Transverse colon (tissue), 4 donors: ENCODE measurements at regions not wholly inside any gene's neighbourhood (a gene's known extent, or its start where the extent isn't known, plus 50 kb on each side); places are given as distances from the start of the nearest gene placed in this dataset.

Experiments
- CTCF ChIP-seq, 5 experiments: fragments of 200-600 bp in 3 of 5; fragments of 450-650 bp in 2 of 5; sonication (generic) in 3 of 5; IDR thresholded peaks; 1 replicate in 2 of 5; 2 replicates in 3 of 5; pipeline ENCODE4 v1.5.1; 2016 to 2017; ENCODE audit warnings: antibody characterized with exemption in 5 of 5, inconsistent platforms in 3 of 5, mild to moderate bottlenecking in 2 of 5, moderate library complexity in 1 of 5
- EP300 ChIP-seq: sonication (generic); formaldehyde crosslinking; IDR thresholded peaks from one replicate; pipeline ENCODE4 v1.6.1; 2017; ENCODE audit warnings: antibody characterized with exemption, low read depth
- POLR2A ChIP-seq: fragments of 450-650 bp; IDR thresholded peaks from one replicate; pipeline ENCODE4 v1.6.1; 2016; ENCODE audit warnings: antibody characterized with exemption, mild to moderate bottlenecking, moderate library complexity
- POLR2AphosphoS5 ChIP-seq, 3 donors: sonication (generic); formaldehyde crosslinking; IDR thresholded peaks; one replicate each; pipeline ENCODE4 v1.6.1; 2016; ENCODE audit warnings: antibody characterized with exemption in 3 of 3

- TF ChIP-seq CTCF (IDR thresholded peaks at IDR 0.05) (no peak), EP300 (no peak), POLR2A (no peak), POLR2AphosphoS5 (IDR thresholded peaks at IDR 0.05) (no peak)
Observed at GRCh38 chr13:76406243-76406642, 480.0 kb downstream of the KCTD12 start.
